NCI-H524 (cell line): ENCODE measurements at regions not wholly inside any gene's neighbourhood (a gene's known extent, or its start where the extent isn't known, plus 50 kb on each side); places are given as distances from the start of the nearest gene placed in this dataset.
A peak's percentile ranks its signal among the peaks of the same experiment; 100 is the strongest.

Source experiments
- DNase-seq, 2 experiments: peaks; one replicate each; lab custom pipeline; 2025; lab: John Stamatoyannopoulos, UW

DNA sequence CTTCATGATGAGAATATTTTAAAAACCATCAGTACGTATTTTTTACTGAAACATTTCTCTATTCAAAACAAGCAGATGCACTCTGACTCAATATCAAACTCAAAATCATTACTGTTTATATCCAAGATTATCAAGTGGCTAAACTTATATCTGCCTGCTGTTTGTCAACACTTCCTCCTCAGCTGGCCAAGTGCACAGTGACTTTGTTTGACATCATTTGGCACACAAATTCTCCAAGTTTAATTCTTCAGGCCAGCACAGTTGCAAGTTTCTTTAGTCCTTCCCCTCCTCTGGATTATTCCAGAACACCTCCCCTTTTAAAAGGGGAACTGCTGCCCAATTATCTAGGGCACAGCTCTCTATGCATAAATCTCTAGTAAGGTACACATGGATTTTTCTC lies 346.6 kb downstream of the FSIP2 start:
- no peak for DNase-seq

DNA sequence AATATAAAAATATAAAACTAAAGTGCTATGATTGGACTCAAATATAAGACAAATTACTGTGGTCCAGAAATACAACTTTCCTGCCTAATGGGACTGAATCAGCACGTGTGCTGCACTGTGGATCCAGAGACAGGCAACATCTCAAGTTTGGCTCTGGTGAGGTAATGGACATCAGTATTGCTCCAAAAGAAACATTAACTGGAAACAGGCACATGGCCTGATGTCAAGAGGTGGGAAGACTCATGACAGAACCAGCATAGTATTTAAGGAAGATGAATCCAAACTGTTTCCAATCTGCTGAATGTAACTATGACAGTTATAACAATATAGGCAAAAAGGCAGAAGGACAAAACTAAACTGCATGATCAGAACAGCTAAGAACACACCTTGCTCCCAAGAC lies 354.6 kb downstream of the FSIP2 start:
- DNase-seq, result no peak

DNA sequence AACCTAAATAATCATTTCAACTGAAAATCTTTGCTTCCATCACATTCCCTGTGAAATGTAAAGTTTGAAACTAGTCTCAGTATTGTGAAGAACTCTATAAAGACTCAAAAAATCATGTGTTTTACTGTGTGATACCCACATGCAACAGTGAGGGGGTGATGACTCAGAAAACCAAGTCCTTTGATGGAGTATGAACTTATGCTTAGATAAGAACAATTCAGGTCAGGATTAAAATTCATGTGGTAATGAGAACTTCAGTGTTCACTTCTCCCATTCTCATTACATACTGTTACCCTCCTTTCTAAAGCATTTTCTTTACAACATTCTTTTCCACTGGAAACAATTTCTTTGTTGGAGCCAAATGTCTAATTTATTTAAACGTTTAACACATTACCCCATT lies 360.2 kb downstream of the FSIP2 start:
- DNase-seq, result no peak

DNA sequence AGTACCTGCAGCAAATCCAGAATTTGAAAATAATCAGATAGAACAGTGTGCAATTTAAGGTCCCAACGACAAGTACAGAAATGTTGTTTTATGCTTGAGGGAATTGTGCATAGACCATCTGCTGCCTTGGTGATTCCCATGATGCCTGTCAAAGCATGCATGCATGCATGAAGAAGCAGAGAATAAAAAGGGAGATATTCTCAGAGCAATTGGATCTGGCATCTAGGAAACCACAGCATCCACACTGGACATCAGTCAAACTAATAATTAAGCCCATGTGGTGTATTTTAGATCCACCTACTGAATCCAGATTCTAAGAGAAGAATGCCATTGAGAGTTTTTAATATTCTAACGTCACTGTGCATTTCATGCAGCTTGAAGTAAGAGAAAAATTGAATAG lies 361.2 kb downstream of the FSIP2 start:
- DNase-seq, result no peak

DNA sequence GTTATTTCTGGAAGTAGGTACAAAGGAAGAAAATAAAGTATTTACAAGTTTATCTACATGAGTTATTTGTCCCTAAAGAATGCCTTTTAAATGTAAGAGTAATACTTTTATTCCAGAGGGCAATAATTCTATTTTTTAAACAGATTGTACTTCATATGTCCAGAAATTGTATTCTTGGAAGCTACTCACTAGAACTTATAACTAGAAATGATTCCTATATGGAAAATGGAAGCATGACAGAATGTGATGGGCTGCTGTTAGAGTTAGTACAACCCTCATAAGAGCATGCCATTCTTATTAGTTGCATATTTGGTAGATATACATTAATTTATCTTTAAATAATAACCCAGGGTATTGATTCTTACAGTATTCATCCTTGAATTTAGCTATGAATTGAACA lies 362.0 kb downstream of the FSIP2 start:
- no peak for DNase-seq

DNA sequence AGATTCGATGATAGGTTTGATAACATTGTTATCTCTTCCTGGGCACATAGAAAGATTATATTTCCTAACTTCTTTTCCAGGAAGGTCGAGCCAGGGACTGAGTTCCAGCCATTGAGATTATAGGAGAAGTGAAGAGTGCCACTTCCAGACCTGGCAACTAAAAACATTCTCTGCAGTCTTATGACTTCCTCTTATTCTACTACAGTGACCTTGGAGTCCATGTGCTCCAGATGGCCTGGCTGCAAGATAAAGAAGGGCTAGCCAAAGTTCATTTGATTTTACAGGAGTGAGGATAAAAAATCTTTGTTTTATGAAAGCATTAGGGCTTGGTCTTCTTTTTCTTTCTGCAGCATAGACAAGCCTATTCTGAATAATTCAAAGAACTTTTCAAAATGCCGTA lies 363.0 kb downstream of the FSIP2 start:
- DNase-seq, result no peak

DNA sequence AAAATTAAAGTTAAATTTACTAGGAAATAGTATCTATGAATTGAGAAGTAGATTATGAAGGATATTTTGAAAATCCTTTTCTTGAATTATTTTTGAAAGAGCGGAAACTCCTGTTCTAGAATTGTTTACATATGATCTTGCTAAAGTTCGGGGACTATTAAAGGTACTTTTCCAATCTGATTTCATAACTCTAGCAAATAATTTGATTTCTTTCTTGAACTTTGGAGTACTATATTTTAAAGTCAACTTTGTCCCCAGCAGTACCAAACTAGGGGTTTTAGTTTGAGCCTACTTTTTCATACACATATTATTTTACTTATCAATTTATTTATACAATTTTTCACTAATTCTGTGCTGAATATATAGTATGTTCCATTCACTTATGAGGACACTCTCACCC lies 364.7 kb downstream of the FSIP2 start:
- no peak for DNase-seq

DNA sequence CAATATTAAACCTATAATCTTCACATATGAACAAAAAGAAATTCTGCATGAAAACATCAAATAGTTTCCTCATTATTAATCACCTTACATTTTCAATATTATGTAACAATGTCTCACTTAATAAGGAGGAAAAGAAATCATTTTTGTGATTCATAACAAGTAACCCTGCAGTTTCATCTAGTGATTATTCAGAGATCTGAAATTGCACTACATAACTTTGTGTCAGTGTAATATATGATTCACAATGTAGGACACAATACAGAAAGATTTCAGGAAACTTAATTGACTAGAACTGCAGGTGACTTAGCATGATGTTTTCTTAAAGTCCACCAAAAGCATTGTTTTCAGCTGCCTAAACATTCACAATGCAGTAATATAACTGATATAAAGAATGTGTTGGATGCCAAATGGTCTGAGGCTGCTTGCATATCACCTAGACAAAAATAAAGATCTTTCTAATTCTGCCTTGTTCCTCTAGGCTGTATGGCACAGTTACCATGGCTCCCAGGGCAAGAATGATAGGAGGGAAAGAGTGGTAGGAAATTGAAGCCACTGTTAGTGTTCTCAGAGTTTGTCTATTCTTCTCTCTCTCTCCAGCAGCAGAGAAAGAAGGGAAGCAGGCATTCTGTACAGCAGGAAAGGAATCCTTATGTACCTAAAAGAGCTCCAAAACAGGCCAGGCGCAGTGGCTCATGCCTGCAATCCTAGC lies 366.6 kb downstream of the FSIP2 start:
- DNase-seq, result no peak

DNA sequence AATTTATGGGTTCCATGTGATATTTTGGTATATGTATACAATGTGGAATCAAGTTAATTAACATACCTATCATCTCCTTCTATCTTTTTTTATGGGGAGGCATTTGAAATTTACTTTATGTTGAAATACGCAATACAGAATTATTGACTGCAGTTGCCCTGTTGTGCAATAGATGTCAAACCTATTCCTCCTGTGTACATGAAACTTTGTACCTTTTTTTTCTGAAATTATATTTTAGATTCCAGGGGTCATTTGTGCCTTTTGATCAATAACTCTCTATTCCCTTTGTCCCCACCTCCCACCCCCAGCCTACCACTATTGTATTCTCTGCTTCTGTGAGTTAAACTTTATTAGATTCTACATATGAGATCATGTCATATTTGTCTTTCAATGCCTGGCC lies 369.9 kb downstream of the FSIP2 start:
- no peak for DNase-seq

DNA sequence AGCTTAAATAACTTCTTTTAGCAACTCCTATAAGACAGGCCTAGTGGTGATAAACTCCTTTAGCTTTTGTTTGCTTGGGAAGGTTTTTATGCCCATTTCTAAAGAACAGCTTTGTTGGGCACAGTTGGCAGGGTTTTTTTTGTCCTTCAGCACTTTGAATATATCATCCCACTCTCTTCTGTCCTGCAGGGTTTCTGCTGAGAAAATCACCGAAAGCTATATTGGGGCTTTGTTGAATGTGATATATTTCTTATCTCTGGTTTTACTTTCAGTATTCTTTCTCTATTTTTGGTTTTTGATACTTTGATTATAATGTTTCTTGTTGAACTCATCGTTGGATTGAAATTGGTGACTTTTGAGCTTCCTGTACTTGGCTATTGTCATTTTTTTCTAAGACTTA lies 372.8 kb upstream of the ZC3H15 start:
- DNase-seq, result no peak

DNA sequence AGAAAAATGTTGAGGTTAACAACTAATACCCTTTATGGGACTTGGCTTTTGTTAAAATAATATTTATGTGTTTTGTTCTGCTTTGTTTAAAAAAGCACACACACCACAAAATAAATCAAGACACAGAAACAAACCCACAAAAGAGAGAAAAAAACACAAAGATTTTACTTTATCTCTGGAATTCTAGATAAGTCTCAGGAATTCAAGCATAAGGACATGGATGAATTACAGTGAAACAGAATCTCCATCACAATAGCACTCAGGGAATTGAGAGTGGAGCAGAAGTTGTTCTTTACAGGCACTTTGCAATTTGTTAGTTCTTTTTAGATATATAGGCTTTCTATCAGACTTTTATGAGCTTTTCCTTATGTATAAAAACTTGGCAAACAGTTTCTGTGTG lies 360.9 kb upstream of the ZC3H15 start:
- DNase-seq, result no peak

DNA sequence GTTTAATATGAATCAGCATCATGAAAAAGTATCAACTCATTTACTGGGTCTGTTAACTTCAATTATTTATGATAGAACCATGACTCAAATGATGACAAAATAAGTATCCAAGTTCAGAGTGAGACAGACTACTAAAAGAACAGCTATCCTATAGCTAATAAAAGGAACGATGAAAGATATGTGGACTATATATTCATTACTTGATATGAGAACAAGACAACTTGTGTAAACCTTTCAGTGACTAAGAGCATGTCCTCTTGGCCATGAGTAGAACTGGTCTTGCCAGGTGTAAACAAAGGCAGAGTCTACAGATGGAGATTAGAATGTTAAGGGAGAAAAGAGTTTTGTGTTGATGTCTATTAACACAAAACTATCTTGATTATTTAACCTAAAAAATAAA lies 360.4 kb upstream of the ZC3H15 start:
- DNase-seq, result no peak

DNA sequence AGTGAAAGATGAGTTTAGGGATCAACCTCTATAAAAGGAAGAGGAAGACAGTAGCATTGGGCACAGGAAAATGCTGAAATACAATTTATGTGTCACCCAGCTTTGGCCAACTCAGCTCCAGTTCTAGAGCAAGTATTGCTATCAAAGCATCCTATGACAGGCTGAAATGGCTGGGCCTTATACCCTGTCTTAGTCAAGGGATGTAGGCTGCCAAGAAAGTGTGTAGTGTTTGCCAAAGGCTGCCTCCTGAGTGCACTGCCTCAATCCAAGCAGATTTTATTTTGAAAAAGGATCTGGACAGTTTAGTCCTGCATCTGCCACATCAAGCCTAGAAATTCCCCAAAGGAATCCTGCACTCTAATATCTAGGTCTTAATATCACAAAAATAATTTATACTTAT lies 359.9 kb upstream of the ZC3H15 start:
- DNase-seq, result no peak

DNA sequence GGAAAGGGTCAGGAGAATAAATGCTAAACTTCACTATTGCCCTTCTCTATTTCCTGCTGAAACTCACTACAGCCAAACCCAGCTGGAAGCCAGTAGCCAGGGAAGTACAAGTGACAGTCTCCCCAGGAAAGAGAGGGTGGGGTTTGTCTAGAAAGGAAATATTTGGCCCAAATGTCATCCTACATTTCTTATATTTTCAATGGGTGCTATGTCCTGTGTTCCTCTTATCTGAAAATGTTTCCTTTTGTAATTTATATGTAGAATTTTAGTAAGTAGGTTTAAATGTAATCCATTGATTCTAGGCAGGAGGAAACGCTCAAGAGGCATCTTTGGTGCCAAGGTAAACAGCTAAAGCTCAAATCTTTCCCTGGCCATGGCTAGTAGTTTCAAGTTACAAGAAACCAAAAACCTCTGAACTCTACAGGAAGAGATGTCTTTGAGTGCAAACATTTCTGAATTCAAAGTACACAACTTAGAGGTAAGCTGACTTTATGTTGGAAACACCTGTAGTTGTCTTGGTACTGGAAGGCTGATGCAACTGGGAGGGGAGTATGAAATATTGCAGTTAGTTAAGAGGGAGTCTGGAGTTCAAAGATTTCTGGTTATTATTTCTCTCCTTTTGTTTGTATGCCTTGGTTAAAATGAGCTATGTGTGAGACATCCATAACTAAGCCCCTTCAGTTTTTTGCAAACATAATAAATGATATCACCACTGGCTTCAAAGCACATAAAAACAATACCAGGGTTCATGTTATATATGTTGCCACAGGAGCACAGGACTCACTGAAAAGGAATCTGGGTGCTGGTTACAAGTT lies 356.1 kb upstream of the ZC3H15 start:
- DNase-seq, result no peak

DNA sequence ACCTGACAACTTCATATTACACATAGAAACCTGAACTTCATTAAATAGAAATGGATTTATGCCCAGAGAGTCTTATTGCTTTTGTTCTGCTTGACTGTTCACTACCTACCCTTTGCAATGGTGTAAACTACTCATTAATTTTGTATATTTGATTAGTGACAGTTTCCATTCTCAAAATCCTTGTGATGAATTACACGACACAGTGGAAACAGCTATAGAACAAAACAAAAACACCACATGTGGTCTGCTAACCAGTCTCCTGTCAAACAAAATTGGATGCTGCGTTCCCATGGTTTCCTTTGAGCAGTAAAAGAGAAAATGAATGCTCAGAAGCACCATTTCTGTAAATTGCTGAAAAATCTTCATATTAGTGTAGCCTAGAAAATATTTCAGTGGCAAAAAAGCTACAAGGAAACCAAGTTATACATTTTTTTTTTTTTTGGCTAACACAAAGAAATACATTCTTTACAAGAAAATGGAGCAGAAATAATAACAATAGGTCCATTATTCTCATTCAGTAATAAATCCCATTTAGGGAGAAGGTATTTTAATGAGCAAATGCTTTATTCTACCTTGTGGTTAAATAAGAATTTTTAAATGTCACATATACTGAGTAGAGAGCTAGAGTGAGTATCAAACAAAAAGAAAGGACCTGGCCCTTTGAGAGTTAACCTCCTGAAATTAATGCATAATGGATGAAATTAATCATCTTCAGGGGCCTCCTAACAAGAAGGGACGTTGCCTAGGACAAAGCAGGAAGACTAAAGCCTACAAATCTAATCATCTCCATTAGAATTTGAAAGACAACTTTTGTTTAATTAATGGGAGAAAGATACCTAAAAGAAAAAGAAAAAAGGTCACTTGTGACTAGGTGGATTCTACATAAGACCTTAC lies 355.1 kb upstream of the ZC3H15 start:
- no peak for DNase-seq

DNA sequence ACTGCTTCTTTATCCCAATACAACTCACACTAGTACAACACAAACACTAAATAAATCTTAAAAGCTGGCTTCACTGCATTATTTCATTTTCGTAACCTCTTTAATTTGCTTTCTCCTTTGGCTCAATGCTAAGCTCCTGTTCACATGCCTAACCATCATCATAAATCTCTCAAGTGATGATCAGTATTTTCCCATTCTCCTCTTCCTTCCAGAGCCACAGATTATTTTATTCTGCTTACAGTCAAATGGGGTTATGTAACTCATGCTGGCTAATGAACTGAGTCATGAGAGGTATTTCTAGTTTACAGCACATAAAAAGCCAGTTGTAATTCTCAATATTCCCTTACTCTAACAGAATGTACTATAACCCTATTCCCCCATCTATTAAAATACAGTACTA lies 350.4 kb upstream of the ZC3H15 start:
- DNase-seq, result no peak

DNA sequence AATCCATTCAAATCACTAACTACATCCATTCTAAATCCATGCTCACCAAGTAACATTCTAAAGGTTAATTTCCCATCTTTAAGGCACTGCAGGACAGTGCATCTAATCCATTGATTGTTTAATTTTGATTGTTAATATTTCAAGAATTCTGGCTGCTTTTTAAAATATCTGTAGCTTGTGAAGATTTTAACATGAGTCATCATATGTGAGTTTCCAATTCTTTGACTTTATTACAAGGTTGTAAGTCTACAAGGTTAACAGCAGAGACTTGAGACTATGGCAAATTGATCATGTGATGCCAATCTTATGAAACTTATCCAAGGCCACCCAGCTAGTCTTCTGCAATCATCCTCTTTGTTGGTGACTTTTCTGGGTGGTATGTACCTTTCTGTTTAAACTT lies 349.2 kb upstream of the ZC3H15 start:
- no peak for DNase-seq

DNA sequence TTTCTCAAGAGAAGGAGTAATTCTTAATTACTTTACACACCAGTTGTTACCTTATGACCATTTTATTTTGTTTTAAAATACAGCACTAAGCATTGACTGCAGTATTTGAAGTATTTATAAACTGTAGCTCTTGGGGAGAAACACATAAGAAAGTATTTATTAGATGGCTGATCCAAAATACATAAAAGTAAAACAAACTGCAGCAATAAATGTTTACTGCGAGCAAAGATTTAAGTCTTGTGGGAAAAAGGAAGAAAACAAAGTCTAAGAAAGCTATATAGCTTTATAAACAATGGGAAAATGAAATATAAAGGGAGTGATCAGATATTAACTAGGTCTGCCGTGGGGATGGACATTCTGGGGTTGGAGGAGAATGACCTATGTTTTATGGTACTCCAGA lies 347.2 kb upstream of the ZC3H15 start:
- DNase-seq, result no peak

DNA sequence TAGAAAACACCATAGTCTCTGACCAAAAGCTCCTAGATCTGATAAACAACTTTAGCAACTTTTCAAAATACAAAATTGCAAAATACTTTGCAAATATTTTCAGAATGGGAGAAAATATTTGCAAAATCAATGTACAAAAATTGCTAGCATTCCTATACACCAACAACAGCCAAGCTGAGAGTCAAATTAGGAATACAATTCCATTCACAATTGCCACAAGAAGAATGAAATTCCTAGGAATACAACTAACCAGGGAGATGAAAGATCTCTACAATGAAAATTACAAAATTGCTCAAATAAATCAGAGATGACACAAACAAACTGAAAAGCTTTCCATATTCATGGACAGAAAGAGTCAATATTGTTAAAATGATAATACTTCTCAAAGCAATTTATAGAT lies 327.0 kb upstream of the ZC3H15 start:
- DNase-seq, result no peak

DNA sequence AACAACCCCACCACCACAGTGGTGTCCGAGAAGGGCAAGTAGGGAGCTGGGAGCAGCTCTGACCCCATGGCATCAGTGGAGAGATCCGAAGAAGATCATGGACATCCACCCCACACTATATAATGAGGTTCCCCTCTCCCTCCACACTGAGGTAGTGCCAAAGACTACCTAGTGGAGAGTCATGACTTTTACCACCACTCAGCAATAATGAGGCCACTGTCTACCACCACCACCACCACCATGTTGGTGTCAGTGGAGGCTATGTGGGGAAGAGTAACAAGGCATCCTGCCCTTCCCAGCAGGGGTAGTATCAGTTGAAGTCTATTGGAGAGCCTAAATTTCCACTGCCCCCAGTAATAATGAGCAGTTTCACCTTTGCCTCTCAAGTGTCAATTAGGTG lies 321.7 kb upstream of the ZC3H15 start:
- DNase-seq, result no peak

DNA sequence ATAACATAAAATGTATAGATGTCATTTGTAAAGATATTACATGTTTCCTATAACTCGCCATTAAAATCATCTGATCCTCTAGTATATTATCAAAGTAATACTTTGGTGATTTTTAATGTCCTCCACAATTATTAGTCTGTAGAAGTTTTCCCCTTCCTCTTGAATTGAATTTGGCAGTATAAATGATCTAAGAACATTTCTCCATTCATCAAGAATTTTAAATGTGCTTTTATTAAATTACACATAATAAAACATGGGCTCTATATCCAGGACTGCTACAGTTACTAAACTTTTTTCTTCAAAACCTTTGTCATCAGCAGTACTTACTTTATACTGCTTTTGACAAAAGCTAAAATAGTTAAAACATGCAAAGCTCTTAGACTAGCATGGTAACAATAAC lies 315.4 kb upstream of the ZC3H15 start:
- DNase-seq, result no peak

DNA sequence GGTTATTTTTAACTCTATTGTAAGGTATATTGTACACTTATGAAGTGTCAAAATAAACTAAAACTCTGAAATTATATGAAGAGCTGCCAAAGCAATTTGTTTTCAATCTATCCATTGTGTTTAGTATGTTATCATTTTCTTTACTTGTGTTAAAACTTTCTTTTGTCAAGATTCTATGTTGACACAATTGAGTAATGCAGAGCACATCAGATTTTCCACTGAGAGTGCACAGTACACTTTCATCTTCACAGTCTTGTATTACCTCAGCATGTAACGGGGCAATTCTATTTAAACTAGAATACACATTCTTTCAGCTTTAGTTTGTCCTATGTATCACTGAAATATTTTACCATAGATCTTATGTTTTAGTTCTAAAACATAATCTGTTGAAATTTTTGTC lies 304.4 kb upstream of the ZC3H15 start:
- DNase-seq, result no peak

DNA sequence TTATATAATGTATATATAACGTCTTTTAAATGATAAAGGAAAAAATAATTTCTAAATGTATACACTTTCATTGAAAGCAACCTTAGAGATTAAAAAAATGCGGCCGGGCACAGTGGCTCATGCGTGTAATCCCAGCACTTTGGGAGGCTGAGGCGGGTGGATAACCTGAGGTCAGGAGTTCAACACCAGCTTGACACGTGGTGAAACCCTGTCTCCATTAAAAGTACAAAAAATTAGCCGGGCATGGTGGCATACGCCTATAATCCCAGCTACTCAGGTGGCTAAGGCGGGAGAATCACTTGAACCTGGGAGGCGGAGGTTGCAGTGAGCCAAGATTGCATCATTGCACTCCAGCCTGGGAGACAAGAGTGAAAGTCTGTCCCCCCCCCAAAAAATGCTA lies 303.7 kb upstream of the ZC3H15 start:
- DNase-seq, result peak; percentile 11 to 46
